Heart right ventricle (tissue), 16 donors: ENCODE measurements at regions not wholly inside any gene's neighbourhood (a gene's known extent, or its start where the extent isn't known, plus 50 kb on each side); places are given as distances from the start of the nearest gene placed in this dataset.

ENCODE experiments used
- ATAC-seq, 8 donors: fragments of 200-7000 bp; cut with Tn5 transposase; one replicate each; pipeline ENCODE4 v1.9.1; 2020; ENCODE audit warnings: mild to moderate bottlenecking in 8 of 8, moderate library complexity in 8 of 8, moderate number of reproducible peaks in 1 of 8
- DNase-seq, 2 donors: peaks; one replicate each; pipeline ENCODE4 v3.0.0-alpha.2; 2020
- H3K27ac ChIP-seq, 10 donors: fragments of 200-600 bp; sonication (generic) in 2 of 10; one replicate each; pipeline versions ENCODE4 v1.5.0 to v1.8.0; 2020 to 2022; ENCODE audit warnings: mild to moderate bottlenecking in 3 of 10
- H3K27me3 ChIP-seq, 7 donors: fragments of 200-600 bp; one replicate each; pipeline ENCODE4 v1.8.0; 2021 to 2022; ENCODE audit warnings: mild to moderate bottlenecking in 2 of 7
- H3K36me3 ChIP-seq, 9 donors: fragments of 200-600 bp; sonication (generic) in 1 of 9; one replicate each; pipeline versions ENCODE4 v1.5.0 to v1.8.0; 2020 to 2022; ENCODE audit warnings: mild to moderate bottlenecking in 2 of 9
- H3K4me1 ChIP-seq, 9 donors: fragments of 200-600 bp; sonication (generic) in 1 of 9; one replicate each; pipeline versions ENCODE4 v1.5.0 to v1.8.0; 2020 to 2022; ENCODE audit warnings: mild to moderate bottlenecking in 4 of 9
- H3K4me3 ChIP-seq, 10 donors: fragments of 200-600 bp; sonication (generic) in 2 of 10; one replicate each; pipeline versions ENCODE4 v1.5.0 to v1.8.0; 2020 to 2022; ENCODE audit warnings: mild to moderate bottlenecking in 7 of 10, moderate library complexity in 2 of 10
- H3K9me3 ChIP-seq, 11 donors: fragments of 200-600 bp in 10 of 11; sonication (generic) in 2 of 11; one replicate each; pipeline versions ENCODE4 v1.5.0 to v1.8.0; 2013 to 2022; ENCODE audit warnings: mild to moderate bottlenecking in 2 of 11, control low read depth in 1 of 11, moderate library complexity in 1 of 11
- WGBS, 2 donors: extraction: QIAGEN DNeasy Blood & Tissue Kit; methylation state at CpG; one replicate each; pipeline ENCODE4 v1.1.7; 2013; ENCODE audit warnings: inconsistent platforms in 1 of 2; 5-methylcytosine and 5-hydroxymethylcytosine counted together
- intact Hi-C, 10 donors: fragments of 100-400 bp; cut with DNase I; formaldehyde crosslinking; loops; one replicate each; pipeline versions ENCODE4 v1.11.1 to v1.14.2; 2022
- TF ChIP-seq, protein P1 (sequence below), 9 donors: fragments of 200-600 bp; sonication (generic) in 2 of 9; IDR thresholded peaks; one replicate each; pipeline versions ENCODE4 v1.5.0 to v1.8.0; 2021 to 2022; ENCODE audit warnings: antibody characterized with exemption in 9 of 9, mild to moderate bottlenecking in 5 of 9, moderate library complexity in 1 of 9
- donor health status: Arrhythmogenic right ventricular cardiomyopathy.
- donor health status: ischemic (EF 13 %, LVEDD 7.1; RV severe dilation, severe dysfunction).
- donor health status: healthy with polysubstance abuse.
- donor health status: DM: no; HTN: yes; CAD: no.
- donor health status: DM: no; HTN: no; CAD: no.
- donor health status: ischemic (EF 25% LVEDD 6.9; RV normal size, moderate dysfunction).
- donor health status: ischemic (EF 25% LVEDD 5.7; RV mildly dilated, moderate dysfunction).
- donor health status: healthy.
- donor health status: DM: yes; HTN: yes; CAD: no.
- donor health status: Ischemic cardiomyopathy.
- donor health status: ischemic (EF 35%, LVEDD 5.7; RV mildly dilated, moderate dysfunction).
- donor health status: nonischemic (EF 11% LVEDD 7.7; RV severe dilation, severe dysfunction).
- donor health status: DM: yes; HTN: yes; CAD: no.
- donor health status: PGD.
- donor health status: ischemic (EF 29% LVEDD 5.4; RV normal size, mild dysfunction).
- donor health status: nonischemic (EF 23%, LVEDD 6.1; RV moderate dilation, normal function).

DNA sequence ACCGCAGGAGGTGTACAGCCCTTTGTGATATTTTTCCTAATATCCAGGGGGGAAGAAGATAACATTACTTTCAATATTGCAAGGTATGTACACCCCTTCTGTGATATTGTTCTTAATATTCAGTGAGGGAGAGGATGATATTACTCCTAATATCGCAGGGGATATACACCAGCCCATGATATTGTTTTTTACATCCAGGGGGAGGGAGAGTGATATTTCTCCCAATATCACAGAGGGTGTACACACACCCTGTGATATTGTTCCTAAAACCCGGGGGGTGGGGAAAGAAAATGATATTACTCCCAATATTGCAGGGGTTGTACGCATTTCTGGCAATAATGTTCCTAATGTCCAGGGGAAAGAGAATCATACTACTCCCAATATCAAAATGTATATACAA lies 58.0 kb upstream of the SLC25A48 start:
- Histone ChIP-seq H3K27ac (no peak overlapping the region), H3K4me3 (no peak overlapping the region), H3K27me3 (peaks cover 0 to 56% (median 27%) of the 10 kb centered on the region in 7 donors), H3K9me3 (peaks cover 0 to 3% (median 0%) of the 10 kb centered on the region in 11 donors), H3K36me3 (no peaks in the 10 kb centered on the region), H3K4me1 (no peaks in the 10 kb centered on the region)
- TF ChIP-seq, protein P1, sequence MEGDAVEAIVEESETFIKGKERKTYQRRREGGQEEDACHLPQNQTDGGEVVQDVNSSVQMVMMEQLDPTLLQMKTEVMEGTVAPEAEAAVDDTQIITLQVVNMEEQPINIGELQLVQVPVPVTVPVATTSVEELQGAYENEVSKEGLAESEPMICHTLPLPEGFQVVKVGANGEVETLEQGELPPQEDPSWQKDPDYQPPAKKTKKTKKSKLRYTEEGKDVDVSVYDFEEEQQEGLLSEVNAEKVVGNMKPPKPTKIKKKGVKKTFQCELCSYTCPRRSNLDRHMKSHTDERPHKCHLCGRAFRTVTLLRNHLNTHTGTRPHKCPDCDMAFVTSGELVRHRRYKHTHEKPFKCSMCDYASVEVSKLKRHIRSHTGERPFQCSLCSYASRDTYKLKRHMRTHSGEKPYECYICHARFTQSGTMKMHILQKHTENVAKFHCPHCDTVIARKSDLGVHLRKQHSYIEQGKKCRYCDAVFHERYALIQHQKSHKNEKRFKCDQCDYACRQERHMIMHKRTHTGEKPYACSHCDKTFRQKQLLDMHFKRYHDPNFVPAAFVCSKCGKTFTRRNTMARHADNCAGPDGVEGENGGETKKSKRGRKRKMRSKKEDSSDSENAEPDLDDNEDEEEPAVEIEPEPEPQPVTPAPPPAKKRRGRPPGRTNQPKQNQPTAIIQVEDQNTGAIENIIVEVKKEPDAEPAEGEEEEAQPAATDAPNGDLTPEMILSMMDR (IDR thresholded peaks at IDR 0.05), result no peak
- DNase-seq (no peak), ATAC-seq (no peak)
- WGBS, 2 donors, result 59 to 76% methylated on average over 4 of the region's 4 CpGs
- intact Hi-C loops, result no loop called here

DNA sequence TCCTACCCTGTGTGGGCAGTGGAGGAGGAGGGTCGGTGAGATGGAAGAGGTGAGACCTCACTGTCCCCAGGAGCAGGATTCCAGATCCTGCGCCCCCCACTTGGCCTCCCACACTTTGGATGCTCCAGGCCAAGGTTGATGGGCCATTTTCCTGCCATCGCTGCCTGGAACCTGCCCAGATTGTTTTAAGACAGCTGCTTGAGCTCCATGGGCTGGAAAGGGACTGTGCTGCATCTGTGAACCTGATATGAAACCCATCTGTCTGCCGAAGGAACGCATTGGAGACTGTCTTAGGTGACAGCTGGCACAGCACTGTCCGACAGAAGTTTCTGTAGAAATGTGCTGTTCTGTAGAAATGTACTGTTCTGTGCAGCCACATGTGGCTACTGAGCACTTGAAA lies 72.7 kb upstream of the SLC25A48 start:
- TF ChIP-seq, protein P1 (IDR thresholded peaks at IDR 0.05), result no peak

DNA sequence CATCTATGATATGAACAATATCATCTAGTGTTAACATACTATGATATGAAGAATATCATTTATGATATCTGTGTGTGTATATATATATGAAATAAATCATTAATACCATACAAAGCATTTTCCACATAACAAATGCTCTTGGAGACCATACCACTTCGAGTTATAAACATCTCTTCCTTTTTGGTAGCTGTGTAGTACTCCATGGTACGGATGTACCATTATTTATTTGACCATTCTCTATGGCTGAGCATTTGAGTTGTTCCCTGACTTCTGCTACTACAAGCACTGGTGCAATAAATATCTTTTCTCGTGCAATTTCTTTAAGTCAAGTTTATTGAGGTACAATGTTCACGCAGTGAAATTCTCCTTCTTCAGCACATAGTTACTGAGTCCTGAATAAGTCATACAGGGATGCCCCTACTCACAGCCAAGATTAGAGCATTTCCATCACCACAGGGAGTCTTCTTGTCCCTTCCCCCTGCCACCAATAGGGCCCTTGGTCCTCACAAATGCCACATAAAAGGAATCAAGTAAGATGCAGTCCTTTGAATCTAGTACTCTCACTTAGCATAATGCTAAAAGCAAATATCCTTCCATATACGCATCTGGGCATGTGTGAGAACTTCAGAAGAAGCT lies 75.2 kb upstream of the SLC25A48 start:
- Histone ChIP-seq H3K9me3 (peaks cover 0 to 4% (median 0%) of the 10 kb centered on the region in 11 donors), H3K4me3 (no peak overlapping the region), H3K27ac (no peak overlapping the region), H3K36me3 (no peaks in the 10 kb centered on the region), H3K27me3 (peaks cover 0 to 10% (median 0%) of the 10 kb centered on the region in 7 donors), H3K4me1 (no peaks in the 10 kb centered on the region)
- TF ChIP-seq, protein P1 (IDR thresholded peaks at IDR 0.05), result no peak
- no peak for ATAC-seq
- no peak for DNase-seq
- intact Hi-C loops, result no loop called here
- WGBS, 2 donors, result 91% methylated on average over 5 of the region's 5 CpGs

More for the DNA sequence above, 72.7 kb upstream of the SLC25A48 start:
- H3K27me3 ChIP-seq, result peaks cover 0 to 12% (median 0%) of the 10 kb centered on the region in 7 donors
- no peaks in the 10 kb centered on the region for H3K36me3 ChIP-seq
- H3K4me3 ChIP-seq, result no peak overlapping the region
- intact Hi-C loops, result no loop called here
- no peak for ATAC-seq
- no peak overlapping the region for H3K27ac ChIP-seq
- no peaks in the 10 kb centered on the region for H3K4me1 ChIP-seq
- 49 to 61% methylated on average over 6 of the region's 6 CpGs for WGBS, 2 donors
- peaks cover 0 to 6% (median 0%) of the 10 kb centered on the region in 11 donors for H3K9me3 ChIP-seq
- no peak for DNase-seq

DNA sequence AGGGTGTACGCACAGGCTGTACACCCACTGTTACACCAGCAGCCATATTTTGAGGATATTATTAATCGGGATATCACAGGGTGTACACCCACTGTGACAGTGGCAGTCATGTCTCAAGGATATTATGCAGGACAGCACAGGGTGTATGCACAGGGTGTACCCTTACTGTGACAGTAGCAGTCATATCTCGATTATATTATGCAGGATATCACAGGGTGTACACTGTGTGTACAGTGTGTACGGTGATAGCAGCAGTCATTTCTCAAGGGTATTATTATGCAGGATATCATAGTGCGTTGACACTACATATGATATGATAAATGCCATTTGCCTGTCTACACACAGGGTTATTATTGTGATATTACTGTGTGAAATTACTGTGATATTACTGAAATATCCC lies 80.5 kb upstream of the SLC25A48 start:
- ATAC-seq, result no peak
- TF ChIP-seq, protein P1 (IDR thresholded peaks at IDR 0.05), result no peak

More for the DNA sequence above, 80.5 kb upstream of the SLC25A48 start:
- WGBS, 2 donors, result 56 to 61% methylated on average over 5 of the region's 5 CpGs
- peaks cover 0 to 5% (median 0%) of the 10 kb centered on the region in 7 donors for H3K27me3 ChIP-seq
- DNase-seq, result no peak
- intact Hi-C loops, result no loop called here
- H3K36me3 ChIP-seq, result no peaks in the 10 kb centered on the region
- no peak overlapping the region for H3K27ac ChIP-seq
- no peaks in the 10 kb centered on the region for H3K4me1 ChIP-seq
- peaks cover 0 to under 1% (median 0%) of the 10 kb centered on the region in 11 donors for H3K9me3 ChIP-seq
- H3K4me3 ChIP-seq, result no peak overlapping the region
